ENCODE measurements at regions not wholly inside any gene's neighbourhood (a gene's known extent, or its start where the extent isn't known, plus 50 kb on each side); places are given as distances from the start of the nearest gene placed in this dataset.

GRCh38 chr15:96606617-96607016, 276.1 kb downstream of the NR2F2 start:
- no peak for TF ChIP-seq CTCF (conservative IDR thresholded peaks at IDR 0.05; ENCODE audit: low read depth, low read length)
- no peak for DNase-seq (ENCODE audit: low read depth)
- H3K4me3 ChIP-seq (ENCODE audit: low read depth, low read length) = no peak overlapping the region

GRCh38 chr15:96610757-96611156, 280.3 kb downstream of the NR2F2 start:
- no peak overlapping the region for H3K4me3 ChIP-seq (ENCODE audit: low read depth, low read length)
- no peak for TF ChIP-seq CTCF (conservative IDR thresholded peaks at IDR 0.05; ENCODE audit: low read depth, low read length)
- no peak for DNase-seq (ENCODE audit: low read depth)

- H3K4me3 ChIP-seq (ENCODE audit: low read depth, low read length) = no peak overlapping the region
- DNase-seq (ENCODE audit: low read depth) = no peak
- TF ChIP-seq CTCF (conservative IDR thresholded peaks at IDR 0.05; ENCODE audit: low read depth, low read length) = no peak
Observed at GRCh38 chr15:96612917-96613316, 282.4 kb downstream of the NR2F2 start.

- H3K4me3 ChIP-seq (ENCODE audit: low read depth, low read length) = no peak overlapping the region
- no peak for TF ChIP-seq CTCF (conservative IDR thresholded peaks at IDR 0.05; ENCODE audit: low read depth, low read length)
- no peak for DNase-seq (ENCODE audit: low read depth)
Observed at GRCh38 chr15:96619174-96619573, 288.7 kb downstream of the NR2F2 start.

GRCh38 chr15:96622714-96623113, 292.2 kb downstream of the NR2F2 start:
- no peak overlapping the region for H3K4me3 ChIP-seq (ENCODE audit: low read depth, low read length)
- no peak for DNase-seq (ENCODE audit: low read depth)
- TF ChIP-seq CTCF (conservative IDR thresholded peaks at IDR 0.05; ENCODE audit: low read depth, low read length) = no peak

- H3K4me3 ChIP-seq (ENCODE audit: low read depth, low read length) = no peak overlapping the region
- TF ChIP-seq CTCF (conservative IDR thresholded peaks at IDR 0.05; ENCODE audit: low read depth, low read length) = no peak
- DNase-seq (ENCODE audit: low read depth) = no peak
Observed at GRCh38 chr15:96625256-96625655, 294.8 kb downstream of the NR2F2 start.

- no peak for DNase-seq (ENCODE audit: low read depth)
- TF ChIP-seq CTCF (conservative IDR thresholded peaks at IDR 0.05; ENCODE audit: low read depth, low read length) = no peak
- H3K4me3 ChIP-seq (ENCODE audit: low read depth, low read length) = no peak overlapping the region
Observed at GRCh38 chr15:96627031-96627568, 296.6 kb downstream of the NR2F2 start.
